CD4-positive, alpha-beta T cell treated with Interleukin-12 subunit alpha and Interleukin-12 subunit beta, for 1 hour (primary cell): ENCODE measurements at regions not wholly inside any gene's neighbourhood (a gene's known extent, or its start where the extent isn't known, plus 50 kb on each side); places are given as distances from the start of the nearest gene placed in this dataset.

Experiments used
- DNase-seq: peaks from one replicate; pipeline ENCODE4 v3.0.0-alpha.2; 2020

DNA sequence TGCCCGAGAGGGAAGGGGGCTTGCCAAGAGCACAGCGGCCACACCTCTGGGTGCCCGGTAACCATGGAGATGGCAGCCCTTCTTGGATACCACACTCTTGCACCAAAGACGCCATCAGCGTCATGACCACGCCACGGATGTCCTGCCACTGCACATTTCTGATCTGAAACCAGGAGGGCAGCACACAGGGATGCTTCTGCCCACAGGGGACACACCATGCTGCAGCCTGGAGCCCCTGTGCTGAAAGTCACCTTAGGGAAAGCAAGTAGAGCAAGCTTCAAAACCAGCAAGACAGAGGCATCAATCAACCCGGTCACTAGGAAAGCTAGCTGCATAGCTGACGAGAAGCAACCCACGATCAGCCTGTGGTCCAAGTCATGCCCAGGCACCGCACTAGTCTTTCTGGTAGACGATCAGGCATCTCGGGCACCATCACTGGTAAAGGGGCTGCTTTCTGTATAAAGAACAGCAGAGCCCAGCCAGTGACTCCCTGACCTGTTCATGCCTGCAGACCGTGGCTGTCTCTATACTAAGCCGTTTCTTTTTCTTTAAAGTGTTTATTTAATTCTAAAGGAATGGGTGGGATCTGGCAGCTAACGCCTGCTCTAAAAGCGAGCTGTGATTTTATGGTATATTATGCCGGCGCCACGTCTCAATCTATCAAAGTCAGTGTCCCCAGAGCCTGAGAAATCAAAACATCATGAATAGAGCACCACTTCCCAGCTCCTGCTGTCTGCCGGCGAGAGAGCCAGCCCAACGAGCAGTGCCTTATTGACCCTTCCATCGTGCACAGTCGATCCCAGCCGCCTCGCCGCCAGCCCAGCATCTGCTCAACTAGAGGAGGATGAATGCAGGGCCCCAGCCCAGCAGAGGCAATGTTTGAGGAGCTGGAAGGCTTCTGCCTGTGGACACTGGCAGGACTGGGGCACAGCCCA lies 244.7 kb downstream of the RBFOX3 start:
- DNase-seq, result no peak

DNA sequence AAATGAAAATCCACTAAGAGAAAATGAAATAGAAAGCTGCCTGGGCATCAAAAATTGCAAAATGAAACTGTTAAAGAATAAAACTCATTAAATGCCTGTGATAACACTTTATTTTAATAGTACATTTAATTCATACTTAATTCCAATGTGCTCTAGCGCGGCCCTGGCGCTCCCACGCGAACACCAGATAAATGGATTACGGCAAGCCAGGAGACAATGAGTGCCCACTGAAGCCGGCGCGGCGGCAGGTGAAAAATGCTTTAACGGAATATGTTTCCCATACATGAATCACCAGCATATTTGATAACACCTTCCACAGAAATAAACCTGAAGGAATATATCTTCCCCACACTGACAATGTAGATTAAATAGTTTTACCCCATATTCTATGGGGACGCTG lies 245.5 kb downstream of the RBFOX3 start:
- no peak for DNase-seq

- no peak for DNase-seq
These were observed 246.3 kb downstream of the RBFOX3 start for GRCh38 chr17:79364315-79365094.

- DNase-seq, result no peak
These were observed 247.1 kb downstream of the RBFOX3 start for GRCh38 chr17:79363552-79364275.

- DNase-seq, result no peak
These were observed 248.0 kb downstream of the RBFOX3 start for GRCh38 chr17:79362772-79363305.

GRCh38 chr17:79361873-79362771 lies 248.7 kb downstream of the RBFOX3 start:
- no peak for DNase-seq

- DNase-seq, result no peak
These were observed 249.6 kb downstream of the RBFOX3 start for GRCh38 chr17:79361221-79361734.

DNA sequence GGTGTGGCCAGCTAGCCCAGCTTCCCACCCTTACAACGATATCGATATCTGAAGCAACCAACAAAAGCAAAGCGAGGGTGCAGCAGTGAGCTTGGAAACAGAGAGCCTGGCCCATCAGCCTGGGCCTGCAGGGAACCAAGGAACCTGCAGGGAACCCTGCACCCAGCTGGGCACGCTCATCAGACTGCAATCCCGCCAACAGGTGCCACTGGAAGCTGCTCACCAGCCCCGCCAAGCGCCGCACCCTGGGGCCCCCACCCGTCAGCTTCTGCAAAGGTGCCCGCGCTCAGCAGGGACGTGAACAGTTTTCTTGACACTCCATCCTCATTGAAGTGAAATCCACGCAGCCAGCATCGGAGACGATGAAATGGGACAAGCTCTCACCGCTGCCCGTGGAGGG lies 250.7 kb downstream of the RBFOX3 start:
- DNase-seq, result no peak

DNA sequence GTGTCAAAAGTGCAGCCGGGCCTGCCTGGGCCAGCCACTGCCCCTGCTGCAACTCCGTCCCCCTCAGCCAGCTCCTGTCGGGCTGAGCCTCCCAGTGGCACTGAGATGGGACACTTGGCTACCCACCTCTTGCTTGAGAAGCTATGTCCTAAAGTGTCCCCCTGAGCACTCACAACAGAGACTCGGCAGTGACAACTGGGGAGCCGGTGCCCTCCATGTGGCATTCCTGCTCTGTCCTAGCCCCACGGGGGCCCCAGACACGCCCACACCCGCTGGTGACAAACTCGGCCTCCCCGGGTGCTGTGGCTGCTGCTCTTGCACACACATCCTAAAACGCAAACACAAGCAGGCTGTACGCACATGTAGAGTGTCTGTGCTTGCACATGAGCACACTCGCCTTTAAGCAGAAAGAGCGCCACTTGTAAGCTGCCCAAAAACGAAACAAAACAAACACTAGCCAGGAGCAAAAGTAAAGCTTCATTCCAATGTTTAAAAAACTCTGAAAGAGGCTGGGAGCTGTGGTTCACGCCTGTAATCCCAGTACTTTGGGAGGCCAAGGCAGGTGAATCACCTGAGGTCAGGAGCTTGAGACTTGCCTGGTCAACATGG lies 253.9 kb downstream of the RBFOX3 start:
- DNase-seq, result no peak

GRCh38 chr17:79355165-79355564 lies 255.7 kb downstream of the RBFOX3 start:
- DNase-seq, result no peak

DNA sequence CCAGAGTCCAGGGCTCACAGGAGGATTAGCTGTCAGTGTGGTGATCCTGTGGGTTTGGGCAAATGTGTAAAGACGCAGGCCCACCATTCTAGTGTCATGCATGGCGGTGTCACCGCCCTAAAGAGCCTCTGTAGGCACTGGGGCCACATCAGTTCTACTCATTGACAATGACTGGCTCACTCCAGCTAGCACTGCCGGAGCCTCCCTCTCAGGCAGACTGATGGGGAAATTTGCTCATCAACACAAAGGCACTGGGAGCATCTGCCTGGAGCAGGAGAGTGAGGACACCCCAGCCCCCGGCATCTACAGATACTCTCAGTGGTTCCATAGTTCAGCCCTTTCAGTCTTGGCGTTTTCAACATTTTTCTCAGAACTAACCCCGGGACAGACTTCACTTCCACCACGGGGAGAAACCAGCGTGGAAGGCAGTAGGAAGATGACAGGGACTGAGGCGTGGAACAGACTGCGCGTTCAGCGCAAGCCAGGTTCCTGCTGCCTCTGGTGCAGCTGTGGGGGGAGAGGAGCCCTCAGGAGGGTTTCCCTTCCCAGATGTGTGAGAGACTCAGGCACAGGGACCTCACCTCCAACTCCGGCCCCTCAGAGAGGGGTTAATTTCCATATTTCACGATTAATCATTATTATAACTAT lies 256.6 kb downstream of the RBFOX3 start:
- no peak for DNase-seq

DNA sequence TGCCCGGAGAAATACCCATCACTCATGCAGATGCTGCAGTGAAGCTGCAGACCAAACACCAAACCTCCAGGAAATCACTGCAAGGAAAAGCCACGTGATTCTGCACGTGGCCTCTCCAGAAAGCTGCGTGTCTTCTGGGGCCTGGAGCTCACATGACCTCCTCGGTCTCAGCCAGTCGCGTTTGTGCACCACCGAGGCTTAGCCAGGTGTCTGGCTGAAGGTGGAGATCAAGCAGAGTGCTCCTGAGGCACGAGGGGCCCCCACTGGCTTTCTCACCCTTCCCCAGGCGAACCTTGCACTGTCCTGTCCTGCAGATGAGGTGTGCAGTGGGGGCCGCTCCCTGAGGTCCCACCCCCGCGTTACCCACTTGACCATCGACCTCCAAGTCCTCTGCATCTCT lies 257.3 kb downstream of the RBFOX3 start:
- no peak for DNase-seq

DNA sequence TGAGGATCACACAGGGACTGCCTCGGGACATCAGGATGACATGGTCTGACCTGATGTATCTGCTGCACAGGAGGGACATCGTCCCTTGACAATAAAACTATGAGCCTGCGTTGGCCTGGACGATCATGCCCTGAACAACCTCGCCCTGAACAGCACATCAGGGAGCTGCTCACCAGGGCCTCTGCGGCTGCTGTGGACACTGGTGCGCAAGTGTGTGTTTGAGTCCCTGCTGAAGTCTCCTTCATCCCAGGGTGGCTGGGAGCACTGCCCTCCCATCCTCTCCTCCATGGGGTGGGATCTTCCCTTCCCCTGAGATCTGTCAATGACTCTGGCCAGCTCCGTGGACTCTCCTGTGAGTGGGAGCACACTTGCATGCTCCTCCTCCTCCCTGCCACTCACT lies 257.8 kb downstream of the RBFOX3 start:
- DNase-seq, result no peak

GRCh38 chr17:79350533-79350932 lies 260.3 kb downstream of the RBFOX3 start:
- no peak for DNase-seq

GRCh38 chr17:79349506-79350400 lies 261.1 kb downstream of the RBFOX3 start:
- no peak for DNase-seq

- DNase-seq, result no peak
These were observed 267.8 kb downstream of the ENGASE start for GRCh38 chr17:79342376-79342775.

- DNase-seq, result no peak
These were observed 267.2 kb downstream of the ENGASE start for GRCh38 chr17:79341816-79342215.

GRCh38 chr17:79341222-79341780 lies 266.7 kb downstream of the ENGASE start:
- DNase-seq, result no peak
